Fibroblast of skin of left quadriceps (primary cell): ENCODE measurements at regions not wholly inside any gene's neighbourhood (a gene's known extent, or its start where the extent isn't known, plus 50 kb on each side); places are given as distances from the start of the nearest gene placed in this dataset.
"Not testable (repeated sequence)": the region's sequence is repeated elsewhere in the genome, so short reads cannot be mapped to it uniquely, and the experiment has no call there.

Experiments
- DNase-seq, 2 experiments: peaks; one replicate each; pipeline ENCODE4 v3.0.0-alpha.2; 2013; ENCODE audit warnings: low read depth in 2 of 2

- DNase-seq = no peak
Measured at GRCh38 chr7:51630933-51631332, 314.3 kb upstream of the COBL start.

GRCh38 chr7:51629206-51629605, 312.6 kb upstream of the COBL start:
- no peak for DNase-seq

- DNase-seq = no peak
Measured at GRCh38 chr7:51621956-51622355, 305.3 kb upstream of the COBL start.

GRCh38 chr7:51620706-51621105, 304.1 kb upstream of the COBL start:
- DNase-seq = no peak

- DNase-seq = no peak
Measured at GRCh38 chr7:51619880-51620279, 303.3 kb upstream of the COBL start.

GRCh38 chr7:51617686-51618085, 301.1 kb upstream of the COBL start:
- DNase-seq = no peak

- DNase-seq = no peak
Measured at GRCh38 chr7:51613911-51614357, 297.3 kb upstream of the COBL start.

GRCh38 chr7:51611937-51612336, 295.3 kb upstream of the COBL start:
- DNase-seq = no peak

- no peak for DNase-seq
Measured at GRCh38 chr7:51607447-51607846, 290.8 kb upstream of the COBL start.

- no peak for DNase-seq
Measured at GRCh38 chr7:51606601-51607154, 290.1 kb upstream of the COBL start.

- DNase-seq = no peak
Measured at GRCh38 chr7:51602376-51602775, 285.8 kb upstream of the COBL start.

- no peak for DNase-seq
Measured at GRCh38 chr7:51601461-51601860, 284.9 kb upstream of the COBL start.

GRCh38 chr7:51599935-51600334, 283.3 kb upstream of the COBL start:
- DNase-seq = not testable (repeated sequence)

- DNase-seq = no peak
Measured at GRCh38 chr7:51593628-51594027, 277.0 kb upstream of the COBL start.

- no peak for DNase-seq
Measured at GRCh38 chr7:51592842-51593599, 276.4 kb upstream of the COBL start.

GRCh38 chr7:51591223-51591622, 274.6 kb upstream of the COBL start:
- no peak for DNase-seq

GRCh38 chr7:51590746-51591145, 274.1 kb upstream of the COBL start:
- no peak for DNase-seq

GRCh38 chr7:51589111-51589510, 272.5 kb upstream of the COBL start:
- DNase-seq = no peak

- no peak for DNase-seq
Measured at GRCh38 chr7:51587604-51588003, 271.0 kb upstream of the COBL start.

GRCh38 chr7:51577390-51577789, 260.8 kb upstream of the COBL start:
- DNase-seq = no peak

- no peak for DNase-seq
Measured at GRCh38 chr7:51569581-51569980, 253.0 kb upstream of the COBL start.

- DNase-seq = no peak
Measured at GRCh38 chr7:51569176-51569575, 252.6 kb upstream of the COBL start.

- DNase-seq = no peak
Measured at GRCh38 chr7:51551070-51551469, 234.5 kb upstream of the COBL start.

GRCh38 chr7:51545131-51545530, 228.5 kb upstream of the COBL start:
- no peak for DNase-seq
